B cell (primary cell): ENCODE measurements at regions not wholly inside any gene's neighbourhood (a gene's known extent, or its start where the extent isn't known, plus 50 kb on each side); places are given as distances from the start of the nearest gene placed in this dataset.
"Not testable (repeated sequence)": the region's sequence is repeated elsewhere in the genome, so short reads cannot be mapped to it uniquely, and the experiment has no call there.

Experiments used
- EZH2 ChIP-seq: IDR thresholded peaks from 2 replicates; pipeline ENCODE4 v1.6.1; 2012; ENCODE audit warnings: borderline replicate concordance, low read depth, mild to moderate bottlenecking, moderate library complexity, low read length; ENCODE audit not compliant: insufficient read depth, poor library complexity, severe bottlenecking
- TF ChIP-seq, protein P1 (sequence below): fragments of 200-600 bp; IDR thresholded peaks from one replicate; pipeline ENCODE4 v1.8.0; 2022; ENCODE audit warnings: antibody characterized with exemption, mild to moderate bottlenecking

DNA sequence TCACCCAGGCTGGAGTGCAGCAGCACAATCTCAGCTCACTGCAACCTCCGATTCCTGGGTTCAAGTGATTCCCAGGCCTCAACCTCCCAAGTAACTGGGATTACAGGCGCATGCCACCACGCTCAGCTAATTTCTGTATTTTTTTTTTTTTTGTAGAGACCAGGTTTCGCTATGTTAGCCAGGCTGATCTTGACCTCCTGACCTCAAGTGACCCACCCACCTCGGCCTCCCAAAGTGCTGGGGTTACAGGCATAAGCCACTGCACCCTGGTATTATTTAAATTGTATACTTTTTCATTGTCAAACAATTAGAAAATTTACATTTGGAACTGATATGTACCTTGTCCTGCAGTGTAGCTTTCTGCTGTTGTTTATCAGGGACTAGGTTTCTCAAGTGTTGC is 111.3 kb upstream of the ZSWIM2 start:
- TF ChIP-seq, protein P1, sequence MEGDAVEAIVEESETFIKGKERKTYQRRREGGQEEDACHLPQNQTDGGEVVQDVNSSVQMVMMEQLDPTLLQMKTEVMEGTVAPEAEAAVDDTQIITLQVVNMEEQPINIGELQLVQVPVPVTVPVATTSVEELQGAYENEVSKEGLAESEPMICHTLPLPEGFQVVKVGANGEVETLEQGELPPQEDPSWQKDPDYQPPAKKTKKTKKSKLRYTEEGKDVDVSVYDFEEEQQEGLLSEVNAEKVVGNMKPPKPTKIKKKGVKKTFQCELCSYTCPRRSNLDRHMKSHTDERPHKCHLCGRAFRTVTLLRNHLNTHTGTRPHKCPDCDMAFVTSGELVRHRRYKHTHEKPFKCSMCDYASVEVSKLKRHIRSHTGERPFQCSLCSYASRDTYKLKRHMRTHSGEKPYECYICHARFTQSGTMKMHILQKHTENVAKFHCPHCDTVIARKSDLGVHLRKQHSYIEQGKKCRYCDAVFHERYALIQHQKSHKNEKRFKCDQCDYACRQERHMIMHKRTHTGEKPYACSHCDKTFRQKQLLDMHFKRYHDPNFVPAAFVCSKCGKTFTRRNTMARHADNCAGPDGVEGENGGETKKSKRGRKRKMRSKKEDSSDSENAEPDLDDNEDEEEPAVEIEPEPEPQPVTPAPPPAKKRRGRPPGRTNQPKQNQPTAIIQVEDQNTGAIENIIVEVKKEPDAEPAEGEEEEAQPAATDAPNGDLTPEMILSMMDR, result not testable (repeated sequence)
- TF ChIP-seq EZH2, result not testable (repeated sequence)
